Prostate gland (tissue), 2 donors: ENCODE measurements at regions not wholly inside any gene's neighbourhood (a gene's known extent, or its start where the extent isn't known, plus 50 kb on each side); places are given as distances from the start of the nearest gene placed in this dataset.
"Not testable (repeated sequence)": the region's sequence is repeated elsewhere in the genome, so short reads cannot be mapped to it uniquely, and the experiment has no call there.

Source experiments
- DNase-seq: peaks from one replicate; pipeline ENCODE4 v3.0.0-alpha.2; 2019; ENCODE audit warnings: low spot score
- H3K27ac ChIP-seq, 2 donors: fragments of 200-600 bp; sonication (generic); 2 replicates each; pipeline ENCODE4 v1.5.1; 2017 to 2019
- H3K27me3 ChIP-seq: fragments of 200-600 bp; sonication (generic); replicated peaks from 2 replicates; pipeline ENCODE4 v1.5.1; 2019; ENCODE audit not compliant: insufficient read depth
- H3K36me3 ChIP-seq, 2 donors: fragments of 200-600 bp; sonication (generic); 1 replicate in 1 of 2; 2 replicates in 1 of 2; pipeline versions ENCODE4 v1.5.1 to v1.8.1; 2017 to 2019
- H3K4me1 ChIP-seq: fragments of 200-600 bp; sonication (generic); replicated peaks from 2 replicates; pipeline ENCODE4 v1.5.1; 2019
- H3K4me3 ChIP-seq, 2 donors: fragments of 200-600 bp; sonication (generic); 2 replicates each; pipeline ENCODE4 v1.5.1; 2017 to 2019
- H3K9me3 ChIP-seq: fragments of 200-600 bp; sonication (generic); 2 replicates; pipeline ENCODE4 v1.5.1; 2017
- POLR2A ChIP-seq: fragments of 450-650 bp; IDR thresholded peaks from one replicate; pipeline ENCODE4 v1.6.1; 2016; ENCODE audit warnings: antibody characterized with exemption, mild to moderate bottlenecking
- POLR2AphosphoS5 ChIP-seq: sonication (generic); formaldehyde crosslinking; IDR thresholded peaks from one replicate; pipeline ENCODE4 v1.6.1; 2017; ENCODE audit warnings: antibody characterized with exemption
- WGBS: methylation state at CpG from one replicate; pipeline ENCODE4 v1.1.5; 2018; 5-methylcytosine and 5-hydroxymethylcytosine counted together
- intact Hi-C: fragments of 100-400 bp; cut with DNase I; formaldehyde crosslinking; loops from one replicate; pipeline ENCODE4 v1.14.2; 2022
- TF ChIP-seq, protein P1 (sequence below), 4 experiments: fragments of 200-600 bp in 2 of 4; fragments of 450-650 bp in 2 of 4; sonication (generic) in 2 of 4; IDR thresholded peaks; 1 replicate in 3 of 4; 2 replicates in 1 of 4; pipeline ENCODE4 v1.5.1; 2016 to 2019; ENCODE audit warnings: antibody characterized with exemption in 4 of 4, mild to moderate bottlenecking in 2 of 4, moderate library complexity in 2 of 4

DNA sequence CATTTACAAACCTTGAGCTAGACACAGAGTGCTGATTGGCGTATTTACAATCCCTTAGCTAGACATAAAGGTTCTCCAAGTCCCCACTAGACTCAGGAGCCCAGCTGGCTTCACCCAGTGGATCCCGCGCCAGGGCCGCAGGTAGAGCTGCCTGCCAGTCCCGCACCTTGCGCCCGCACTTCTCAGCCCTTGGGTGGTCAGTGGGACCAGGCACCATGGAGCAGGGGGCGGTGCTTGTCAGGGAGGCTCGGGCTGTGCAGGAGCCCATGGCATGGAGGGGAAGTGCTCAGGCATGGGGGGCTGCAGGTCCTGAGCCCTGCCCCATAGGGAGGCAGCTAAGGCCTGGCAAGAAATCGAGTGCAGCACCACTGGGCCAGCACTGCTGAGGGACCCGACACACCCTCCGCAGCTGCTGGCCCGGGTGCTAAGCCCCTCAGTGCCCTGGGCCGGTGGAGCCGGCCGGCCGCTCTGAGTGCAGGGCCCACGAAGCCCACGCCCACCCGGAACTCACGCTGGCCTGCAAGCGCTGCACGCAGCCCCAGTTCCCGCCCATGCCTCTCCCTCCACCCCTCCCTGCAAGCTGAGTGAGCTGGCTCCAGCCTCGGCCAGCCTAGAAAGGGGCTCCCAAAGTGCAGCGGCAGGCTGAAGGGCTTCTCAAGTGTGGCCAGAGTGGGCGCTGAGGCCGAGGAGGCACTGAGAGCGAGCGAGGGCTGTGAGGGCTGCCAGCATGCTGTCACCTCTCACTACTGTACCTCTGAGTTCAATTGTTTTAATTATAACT is 1213.9 kb downstream of the OTOL1 start:
- Histone ChIP-seq H3K9me3 (no peaks in the 10 kb centered on the region), H3K36me3 (no peaks in the 10 kb centered on the region), H3K27ac (no peak overlapping the region), H3K4me1 (no peaks in the 10 kb centered on the region), H3K4me3 (no peak overlapping the region), H3K27me3 (no peaks in the 10 kb centered on the region)
- intact Hi-C loops: no loop called here
- TF ChIP-seq, protein P1, sequence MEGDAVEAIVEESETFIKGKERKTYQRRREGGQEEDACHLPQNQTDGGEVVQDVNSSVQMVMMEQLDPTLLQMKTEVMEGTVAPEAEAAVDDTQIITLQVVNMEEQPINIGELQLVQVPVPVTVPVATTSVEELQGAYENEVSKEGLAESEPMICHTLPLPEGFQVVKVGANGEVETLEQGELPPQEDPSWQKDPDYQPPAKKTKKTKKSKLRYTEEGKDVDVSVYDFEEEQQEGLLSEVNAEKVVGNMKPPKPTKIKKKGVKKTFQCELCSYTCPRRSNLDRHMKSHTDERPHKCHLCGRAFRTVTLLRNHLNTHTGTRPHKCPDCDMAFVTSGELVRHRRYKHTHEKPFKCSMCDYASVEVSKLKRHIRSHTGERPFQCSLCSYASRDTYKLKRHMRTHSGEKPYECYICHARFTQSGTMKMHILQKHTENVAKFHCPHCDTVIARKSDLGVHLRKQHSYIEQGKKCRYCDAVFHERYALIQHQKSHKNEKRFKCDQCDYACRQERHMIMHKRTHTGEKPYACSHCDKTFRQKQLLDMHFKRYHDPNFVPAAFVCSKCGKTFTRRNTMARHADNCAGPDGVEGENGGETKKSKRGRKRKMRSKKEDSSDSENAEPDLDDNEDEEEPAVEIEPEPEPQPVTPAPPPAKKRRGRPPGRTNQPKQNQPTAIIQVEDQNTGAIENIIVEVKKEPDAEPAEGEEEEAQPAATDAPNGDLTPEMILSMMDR (IDR thresholded peaks at IDR 0.05): no peak
- TF ChIP-seq POLR2A (no peak), POLR2AphosphoS5 (no peak)
- no peak for DNase-seq
- 96% methylated on average over 27 of the region's 30 CpGs for WGBS

DNA sequence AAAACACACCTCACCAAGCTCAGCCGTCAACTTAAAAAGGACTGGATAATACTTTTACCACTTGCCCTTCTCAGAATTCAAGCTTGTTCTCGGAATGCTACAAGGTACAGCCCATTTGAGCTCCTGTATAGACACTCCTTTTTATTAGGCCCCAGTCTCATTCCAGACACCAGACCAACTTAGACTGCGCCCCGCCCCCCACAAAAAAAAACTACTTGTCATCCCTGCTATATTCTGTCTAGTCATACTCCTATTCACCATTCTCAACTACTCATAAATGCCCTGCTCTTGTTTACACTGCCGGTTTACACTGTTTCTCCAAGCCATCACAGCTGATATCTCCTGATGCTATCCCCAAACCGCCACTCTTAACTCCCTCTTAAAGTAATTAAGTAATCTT is 1220.5 kb downstream of the OTOL1 start:
- DNase-seq, intact Hi-C loops, H3K9me3 ChIP-seq, H3K27ac ChIP-seq, H3K27me3 ChIP-seq, H3K4me3 ChIP-seq, H3K4me1 ChIP-seq, H3K36me3 ChIP-seq: not testable (repeated sequence)
- 60% methylated on average over 6 of the region's 6 CpGs for WGBS

DNA sequence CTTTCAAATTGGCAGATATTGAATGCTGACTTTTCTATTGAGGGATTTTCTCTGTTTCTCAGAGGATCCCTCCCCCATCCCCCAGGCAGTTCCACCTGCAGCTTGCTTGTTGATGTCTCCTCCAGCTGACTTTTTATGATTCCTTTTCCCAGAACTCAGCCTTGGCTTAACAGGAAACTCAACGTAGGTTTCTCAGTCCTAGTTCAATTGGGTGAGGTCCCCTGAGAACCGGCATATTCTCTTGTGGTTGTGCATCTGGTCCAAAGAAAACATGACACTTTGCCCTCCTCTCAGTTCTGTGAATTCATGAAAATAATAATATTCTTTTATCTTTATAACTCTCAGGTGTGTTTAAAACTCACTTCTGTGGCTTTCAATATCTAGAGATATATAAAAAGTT is 1222.1 kb downstream of the OTOL1 start:
- TF ChIP-seq, protein P1 (IDR thresholded peaks at IDR 0.05): no peak
- no peak for TF ChIP-seq POLR2AphosphoS5
- TF ChIP-seq POLR2A: no peak
- no peak for DNase-seq
- Histone ChIP-seq H3K9me3 (no peaks in the 10 kb centered on the region), H3K27ac (no peak overlapping the region), H3K27me3 (no peaks in the 10 kb centered on the region), H3K4me1 (no peaks in the 10 kb centered on the region), H3K36me3 (no peaks in the 10 kb centered on the region), H3K4me3 (no peak overlapping the region)
- intact Hi-C loops: no loop called here
- 41% methylated on average over 2 of the region's 2 CpGs for WGBS

DNA sequence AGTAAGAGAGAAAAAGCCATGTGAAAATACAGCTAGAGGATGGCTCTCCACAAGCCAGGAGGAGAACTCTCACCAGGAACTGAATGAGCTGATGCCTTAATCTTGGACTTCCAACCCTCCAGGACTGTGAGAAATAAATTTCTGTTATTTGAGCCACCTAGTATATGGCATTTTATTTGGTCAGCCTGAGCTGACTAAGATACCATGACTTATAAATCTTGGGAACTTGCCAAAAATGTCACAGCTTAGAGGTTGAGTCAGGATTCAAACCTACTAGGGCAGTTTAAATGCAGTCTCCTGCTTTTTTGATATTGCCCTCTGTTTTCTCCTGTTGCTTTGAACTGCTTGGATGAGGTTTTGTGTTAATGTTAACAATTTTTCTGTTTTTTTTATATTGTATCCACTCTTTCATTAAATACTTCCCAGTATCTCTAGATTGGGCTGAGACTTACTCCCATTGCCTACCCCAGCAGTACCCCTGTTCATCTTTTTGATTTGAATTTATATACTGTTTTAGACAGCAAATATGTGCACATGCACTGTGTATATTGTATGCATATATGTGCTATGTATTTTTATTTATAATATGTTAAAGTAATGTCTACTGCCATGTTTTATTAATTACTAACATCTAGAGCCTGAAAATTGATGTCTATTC is 1223.2 kb downstream of the OTOL1 start:
- no peak for DNase-seq
- Histone ChIP-seq H3K27ac (no peak overlapping the region), H3K4me1 (no peaks in the 10 kb centered on the region), H3K9me3 (no peaks in the 10 kb centered on the region), H3K4me3 (no peak overlapping the region), H3K36me3 (no peaks in the 10 kb centered on the region), H3K27me3 (no peaks in the 10 kb centered on the region)
- no peak for TF ChIP-seq POLR2AphosphoS5
- intact Hi-C loops: no loop called here

DNA sequence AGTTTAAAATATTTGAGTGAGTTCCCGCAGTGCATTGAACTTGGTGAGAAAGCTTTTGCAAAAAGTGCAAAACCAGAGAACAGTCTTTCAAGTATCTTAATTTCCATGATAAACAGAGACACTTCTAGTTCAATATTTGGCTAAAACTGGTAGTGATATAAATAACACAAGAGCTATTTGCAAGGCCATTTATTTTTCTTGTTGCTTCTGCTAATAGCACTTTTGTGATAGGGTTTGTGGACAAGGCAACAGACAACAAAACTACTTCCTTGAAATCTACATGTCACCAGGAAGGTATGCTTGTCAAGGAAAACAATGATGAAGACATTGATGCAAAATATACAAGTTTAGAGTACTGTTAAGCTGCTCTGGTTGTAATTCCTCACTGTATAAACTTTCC is 1225.1 kb downstream of the OTOL1 start:
- intact Hi-C loops: no loop called here
- no peak for TF ChIP-seq POLR2A
- TF ChIP-seq, protein P1 (IDR thresholded peaks at IDR 0.05): no peak
- TF ChIP-seq POLR2AphosphoS5: no peak
- H3K4me3 ChIP-seq: no peak overlapping the region
- no peak for DNase-seq
- no peaks in the 10 kb centered on the region for H3K27me3 ChIP-seq
- no peaks in the 10 kb centered on the region for H3K36me3 ChIP-seq
- H3K9me3 ChIP-seq: no peaks in the 10 kb centered on the region
- WGBS: 59% methylated on average over 1 of the region's 1 CpG
- H3K4me1 ChIP-seq: no peaks in the 10 kb centered on the region
- H3K27ac ChIP-seq: no peak overlapping the region

DNA sequence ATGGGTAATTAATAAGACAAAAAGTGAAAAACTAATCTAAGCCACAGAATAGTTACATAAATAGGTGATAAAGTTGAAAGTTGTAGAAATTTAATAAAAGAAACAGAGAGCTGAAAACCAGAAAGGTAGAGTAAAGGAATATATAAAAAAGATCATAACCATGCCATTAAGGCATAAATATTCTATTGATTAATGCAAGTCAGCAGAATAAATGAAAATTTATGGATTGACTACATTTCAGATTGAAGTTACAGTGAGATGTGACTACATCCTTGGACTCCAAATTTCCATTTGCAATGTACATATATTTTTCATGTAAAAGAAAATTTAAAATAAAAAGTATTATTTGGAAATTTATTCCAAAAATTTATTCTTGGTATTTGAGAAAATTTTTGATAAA is 1225.7 kb downstream of the OTOL1 start:
- DNase-seq: no peak
- H3K4me3 ChIP-seq: no peak overlapping the region
- no peak for TF ChIP-seq POLR2AphosphoS5
- no peak for TF ChIP-seq POLR2A
- TF ChIP-seq, protein P1 (IDR thresholded peaks at IDR 0.05): no peak
- intact Hi-C loops: no loop called here
- no peaks in the 10 kb centered on the region for H3K9me3 ChIP-seq
- H3K27ac ChIP-seq: no peak overlapping the region
- no peaks in the 10 kb centered on the region for H3K27me3 ChIP-seq
- no peaks in the 10 kb centered on the region for H3K36me3 ChIP-seq
- no peaks in the 10 kb centered on the region for H3K4me1 ChIP-seq

DNA sequence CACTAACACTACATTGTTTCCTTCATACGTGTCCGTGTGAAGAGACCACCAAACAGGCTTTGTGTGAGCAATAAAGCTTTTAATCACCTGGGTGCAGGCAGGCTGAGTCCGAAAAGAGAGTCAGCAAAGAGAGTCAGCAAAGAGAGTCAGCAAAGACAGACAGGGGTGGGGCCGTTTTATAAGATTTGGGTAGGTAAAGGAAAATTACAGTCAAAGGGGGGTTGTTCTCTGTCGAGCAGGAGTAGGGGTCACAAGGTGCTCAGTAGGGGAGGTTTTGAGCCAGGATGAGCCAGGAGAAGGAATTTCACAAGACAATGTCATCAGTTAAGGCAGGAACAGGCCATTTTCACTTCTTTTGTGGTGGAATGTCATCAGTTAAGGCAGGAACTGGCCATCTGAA is 1226.2 kb downstream of the OTOL1 start:
- H3K27ac ChIP-seq, H3K4me1 ChIP-seq, H3K9me3 ChIP-seq, H3K4me3 ChIP-seq, H3K27me3 ChIP-seq, intact Hi-C loops, H3K36me3 ChIP-seq, DNase-seq: not testable (repeated sequence)
- 66% methylated on average over 5 of the region's 5 CpGs for WGBS
